ENCODE measurements at regions not wholly inside any gene's neighbourhood (a gene's known extent, or its start where the extent isn't known, plus 50 kb on each side); places are given as distances from the start of the nearest gene placed in this dataset.

DNA sequence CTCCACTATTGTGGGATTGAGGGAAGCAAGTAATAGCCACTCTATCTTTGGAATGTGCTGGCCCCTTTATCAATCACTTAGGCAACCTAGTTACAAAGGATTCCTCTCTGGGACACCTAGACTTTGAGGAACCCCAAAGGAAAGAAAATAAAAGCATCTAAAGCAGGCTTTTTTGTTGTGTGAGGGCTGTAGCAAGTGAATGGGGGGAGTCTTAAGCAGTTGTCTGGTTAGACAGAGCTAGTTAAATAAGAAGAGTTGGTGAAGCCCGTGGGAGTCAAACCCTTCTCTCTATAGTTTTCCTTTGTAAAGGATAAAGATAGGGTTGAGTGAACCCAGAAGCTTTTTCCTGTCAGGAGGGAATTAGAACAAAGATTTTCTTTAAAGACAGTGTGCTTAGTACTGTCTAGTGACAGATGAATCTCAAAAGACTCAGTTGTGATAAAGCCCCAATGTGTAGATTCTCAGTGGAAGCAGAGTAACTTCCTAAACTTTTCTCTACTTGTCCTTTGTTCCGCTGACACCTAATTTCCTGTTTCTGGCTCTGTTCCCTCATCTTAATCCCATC is 63.3 kb downstream of the HDGFL1 start:
- TF ChIP-seq, protein P1, sequence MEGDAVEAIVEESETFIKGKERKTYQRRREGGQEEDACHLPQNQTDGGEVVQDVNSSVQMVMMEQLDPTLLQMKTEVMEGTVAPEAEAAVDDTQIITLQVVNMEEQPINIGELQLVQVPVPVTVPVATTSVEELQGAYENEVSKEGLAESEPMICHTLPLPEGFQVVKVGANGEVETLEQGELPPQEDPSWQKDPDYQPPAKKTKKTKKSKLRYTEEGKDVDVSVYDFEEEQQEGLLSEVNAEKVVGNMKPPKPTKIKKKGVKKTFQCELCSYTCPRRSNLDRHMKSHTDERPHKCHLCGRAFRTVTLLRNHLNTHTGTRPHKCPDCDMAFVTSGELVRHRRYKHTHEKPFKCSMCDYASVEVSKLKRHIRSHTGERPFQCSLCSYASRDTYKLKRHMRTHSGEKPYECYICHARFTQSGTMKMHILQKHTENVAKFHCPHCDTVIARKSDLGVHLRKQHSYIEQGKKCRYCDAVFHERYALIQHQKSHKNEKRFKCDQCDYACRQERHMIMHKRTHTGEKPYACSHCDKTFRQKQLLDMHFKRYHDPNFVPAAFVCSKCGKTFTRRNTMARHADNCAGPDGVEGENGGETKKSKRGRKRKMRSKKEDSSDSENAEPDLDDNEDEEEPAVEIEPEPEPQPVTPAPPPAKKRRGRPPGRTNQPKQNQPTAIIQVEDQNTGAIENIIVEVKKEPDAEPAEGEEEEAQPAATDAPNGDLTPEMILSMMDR (IDR thresholded peaks at IDR 0.05; ENCODE audit: poor library complexity, severe bottlenecking), result no peak
- TF ChIP-seq MXI1 (conservative IDR thresholded peaks at IDR 0.05; ENCODE audit: poor library complexity, severe bottlenecking) (no peak), EZH2 (IDR thresholded peaks at IDR 0.05; ENCODE audit: borderline replicate concordance, insufficient read depth, low read length, poor library complexity, severe bottlenecking) (no peak), EP300 (conservative IDR thresholded peaks at IDR 0.05; ENCODE audit: poor library complexity, severe bottlenecking) (no peak)
- no peaks in the 10 kb centered on the region for H4K20me1 ChIP-seq (ENCODE audit: insufficient read depth)
- no peaks in the 10 kb centered on the region for H3K27me3 ChIP-seq (ENCODE audit: insufficient read depth, low read depth, low read length)
- H2AFZ ChIP-seq (ENCODE audit: low read depth, low read length), result no peak overlapping the region
- H3K27ac ChIP-seq (ENCODE audit: low read length), result no peak overlapping the region
- H3K9me2 ChIP-seq (ENCODE audit: insufficient read depth, low read length), result no peaks in the 10 kb centered on the region
- H3K79me2 ChIP-seq (replicated peaks; ENCODE audit: insufficient read depth, low read length), result no peaks in the 10 kb centered on the region
- H3K36me3 ChIP-seq (ENCODE audit: insufficient read depth, low read length), result no peaks in the 10 kb centered on the region
- H3F3A ChIP-seq (ENCODE audit: insufficient read depth, low read length, poor library complexity, severe bottlenecking), result no peaks in the 10 kb centered on the region
- H3K9ac ChIP-seq (ENCODE audit: low read length), result no peak overlapping the region
- no peaks in the 10 kb centered on the region for H3K9me3 ChIP-seq (ENCODE audit: low read length)
- no peak overlapping the region for H3K4me2 ChIP-seq (ENCODE audit: low read length)
- no peak overlapping the region for H3K4me3 ChIP-seq (ENCODE audit: low read length)

DNA sequence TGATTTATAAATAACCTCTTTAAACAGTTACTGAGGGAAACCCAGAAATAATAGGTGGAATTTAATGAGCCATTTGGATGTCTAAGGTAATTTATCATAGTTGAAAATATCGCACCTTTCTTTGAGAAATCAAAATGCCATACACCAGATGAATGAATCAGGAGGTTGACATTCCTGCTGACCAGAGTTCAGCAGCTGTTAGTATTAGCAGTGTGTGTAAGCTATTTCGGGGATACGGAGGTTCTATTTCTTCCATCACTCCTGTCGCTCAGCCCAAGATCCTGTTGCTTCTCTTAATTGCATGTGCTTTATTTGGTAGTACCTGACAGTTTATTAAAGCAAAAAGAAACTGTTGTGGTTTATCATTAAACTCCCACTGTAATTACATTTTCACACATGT is 67.1 kb downstream of the HDGFL1 start:
- Histone ChIP-seq H3K4me2 (ENCODE audit: low read length) (no peak overlapping the region), H4K20me1 (ENCODE audit: insufficient read depth) (no peaks in the 10 kb centered on the region), H3K9me2 (ENCODE audit: insufficient read depth, low read length) (no peaks in the 10 kb centered on the region), H3K9ac (ENCODE audit: low read length) (no peak overlapping the region), H3K27ac (ENCODE audit: low read length) (no peak overlapping the region), H3K9me3 (ENCODE audit: low read length) (no peaks in the 10 kb centered on the region), H3K36me3 (ENCODE audit: insufficient read depth, low read length) (no peaks in the 10 kb centered on the region), H3K4me3 (ENCODE audit: low read length) (no peak overlapping the region), H3K27me3 (ENCODE audit: insufficient read depth, low read depth, low read length) (no peaks in the 10 kb centered on the region), H3K79me2 (replicated peaks; ENCODE audit: insufficient read depth, low read length) (no peaks in the 10 kb centered on the region), H3F3A (ENCODE audit: insufficient read depth, low read length, poor library complexity, severe bottlenecking) (no peaks in the 10 kb centered on the region), H2AFZ (ENCODE audit: low read depth, low read length) (no peak overlapping the region)
- TF ChIP-seq SMC3 (conservative IDR thresholded peaks at IDR 0.05; ENCODE audit: poor library complexity) (no peak), POLR2AphosphoS5 (IDR thresholded peaks at IDR 0.05) (no peak), MXI1 (conservative IDR thresholded peaks at IDR 0.05; ENCODE audit: poor library complexity, severe bottlenecking) (no peak), TAF1 (IDR thresholded peaks at IDR 0.05; ENCODE audit: low read depth) (no peak)
- TF ChIP-seq, protein P2, sequence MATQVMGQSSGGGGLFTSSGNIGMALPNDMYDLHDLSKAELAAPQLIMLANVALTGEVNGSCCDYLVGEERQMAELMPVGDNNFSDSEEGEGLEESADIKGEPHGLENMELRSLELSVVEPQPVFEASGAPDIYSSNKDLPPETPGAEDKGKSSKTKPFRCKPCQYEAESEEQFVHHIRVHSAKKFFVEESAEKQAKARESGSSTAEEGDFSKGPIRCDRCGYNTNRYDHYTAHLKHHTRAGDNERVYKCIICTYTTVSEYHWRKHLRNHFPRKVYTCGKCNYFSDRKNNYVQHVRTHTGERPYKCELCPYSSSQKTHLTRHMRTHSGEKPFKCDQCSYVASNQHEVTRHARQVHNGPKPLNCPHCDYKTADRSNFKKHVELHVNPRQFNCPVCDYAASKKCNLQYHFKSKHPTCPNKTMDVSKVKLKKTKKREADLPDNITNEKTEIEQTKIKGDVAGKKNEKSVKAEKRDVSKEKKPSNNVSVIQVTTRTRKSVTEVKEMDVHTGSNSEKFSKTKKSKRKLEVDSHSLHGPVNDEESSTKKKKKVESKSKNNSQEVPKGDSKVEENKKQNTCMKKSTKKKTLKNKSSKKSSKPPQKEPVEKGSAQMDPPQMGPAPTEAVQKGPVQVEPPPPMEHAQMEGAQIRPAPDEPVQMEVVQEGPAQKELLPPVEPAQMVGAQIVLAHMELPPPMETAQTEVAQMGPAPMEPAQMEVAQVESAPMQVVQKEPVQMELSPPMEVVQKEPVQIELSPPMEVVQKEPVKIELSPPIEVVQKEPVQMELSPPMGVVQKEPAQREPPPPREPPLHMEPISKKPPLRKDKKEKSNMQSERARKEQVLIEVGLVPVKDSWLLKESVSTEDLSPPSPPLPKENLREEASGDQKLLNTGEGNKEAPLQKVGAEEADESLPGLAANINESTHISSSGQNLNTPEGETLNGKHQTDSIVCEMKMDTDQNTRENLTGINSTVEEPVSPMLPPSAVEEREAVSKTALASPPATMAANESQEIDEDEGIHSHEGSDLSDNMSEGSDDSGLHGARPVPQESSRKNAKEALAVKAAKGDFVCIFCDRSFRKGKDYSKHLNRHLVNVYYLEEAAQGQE (IDR thresholded peaks at IDR 0.05; ENCODE audit: borderline replicate concordance), result no peak
- TF ChIP-seq, protein P1 (IDR thresholded peaks at IDR 0.05; ENCODE audit: poor library complexity, severe bottlenecking), result no peak

Data from neural cell (in vitro differentiated cells).